PC-3 (cell line): ENCODE measurements at regions not wholly inside any gene's neighbourhood (a gene's known extent, or its start where the extent isn't known, plus 50 kb on each side); places are given as distances from the start of the nearest gene placed in this dataset.
"Not testable (repeated sequence)": the region's sequence is repeated elsewhere in the genome, so short reads cannot be mapped to it uniquely, and the experiment has no call there.

Source experiments
- ATAC-seq: fragments of 200-7000 bp; cut with Tn5 transposase; 2 replicates; pipeline ENCODE4 v1.9.1; 2020; ENCODE audit warnings: mild to moderate bottlenecking, moderate library complexity
- BruUV-seq: library from RNA; stranded (reverse); fragments of 400-500 nt; replicated peaks from 2 replicates; lab custom pipeline; 2021; lab: Mats Ljungman, UMichigan
- CTCF ChIA-PET: fragments of 300-600 bp; sonication (Branson Sonifier 250); formaldehyde crosslinking; loops from one replicate; lab custom pipeline; 2022; ENCODE audit warnings: antibody characterized with exemption; lab: Charles Lee
- POLR2A ChIA-PET: fragments of 300-600 bp; sonication (Branson Sonifier 250); formaldehyde crosslinking; loops from one replicate; lab custom pipeline; 2022; ENCODE audit warnings: antibody characterized with exemption; ENCODE audit not compliant: unreplicated experiment; lab: Charles Lee
- DNase-seq: peaks from one replicate; pipeline ENCODE4 v3.0.0-alpha.2; 2015
- H2AFZ ChIP-seq: fragments of 300-600 bp; sonication (generic); 2 replicates; pipeline ENCODE4 v1.6.0; 2016; ENCODE audit warnings: antibody characterized with exemption, low read length
- H3F3A ChIP-seq: fragments of 300-600 bp; sonication (generic); one replicate; pipeline ENCODE4 v1.6.0; 2017; ENCODE audit warnings: antibody characterized with exemption, low read length, control low read depth, mild to moderate bottlenecking; ENCODE audit not compliant: unreplicated experiment
- H3K27ac ChIP-seq: fragments of 300-600 bp; sonication (generic); 2 replicates; pipeline ENCODE4 v1.5.1; 2016; ENCODE audit warnings: mild to moderate bottlenecking, low read length
- H3K27me3 ChIP-seq: fragments of 300-600 bp; sonication (generic); 2 replicates; pipeline ENCODE4 v1.6.1; 2016; ENCODE audit warnings: low read length, mixed read lengths
- H3K36me3 ChIP-seq: fragments of 300-600 bp; sonication (generic); 2 replicates; pipeline ENCODE4 v1.6.1; 2016; ENCODE audit warnings: low read depth, mixed run types, low read length, mixed read lengths
- H3K4me1 ChIP-seq: fragments of 300-600 bp; sonication (generic); 2 replicates; pipeline ENCODE4 v1.5.1; 2016; ENCODE audit warnings: low read length; ENCODE audit not compliant: insufficient read depth
- H3K4me2 ChIP-seq: fragments of 300-600 bp; sonication (generic); 2 replicates; pipeline ENCODE4 v1.6.0; 2016; ENCODE audit warnings: low read length
- H3K4me3 ChIP-seq: fragments of 300-600 bp; sonication (generic); 2 replicates; pipeline ENCODE4 v1.5.1; 2016; ENCODE audit warnings: mild to moderate bottlenecking, low read length, mixed read lengths
- H3K79me2 ChIP-seq: fragments of 300-600 bp; sonication (generic); 2 replicates; pipeline ENCODE4 v1.6.1; 2017; ENCODE audit warnings: low read length, mixed read lengths
- H3K9ac ChIP-seq: fragments of 300-600 bp; sonication (generic); 2 replicates; pipeline ENCODE4 v1.6.0; 2016; ENCODE audit warnings: mild to moderate bottlenecking, low read length
- H3K9me2 ChIP-seq: fragments of 300-600 bp; sonication (generic); replicated peaks from 2 replicates; pipeline ENCODE4 v1.6.1; 2016; ENCODE audit warnings: mixed run types, low read length, mixed read lengths
- H3K9me3 ChIP-seq: fragments of 300-600 bp; sonication (generic); 2 replicates; pipeline ENCODE4 v1.6.1; 2016; ENCODE audit warnings: low read length, mixed read lengths
- H4K20me1 ChIP-seq: fragments of 300-600 bp; sonication (generic); 2 replicates; pipeline ENCODE4 v1.6.1; 2016; ENCODE audit warnings: low read length, mixed read lengths
- EZH2 ChIP-seq: fragments of 300-600 bp; sonication (generic); IDR thresholded peaks from one replicate; pipeline ENCODE4 v1.6.1; 2017; ENCODE audit warnings: antibody characterized with exemption, mild to moderate bottlenecking, low read length; ENCODE audit not compliant: unreplicated experiment
- intact Hi-C: fragments of 100-400 bp; cut with micrococcal nuclease; formaldehyde crosslinking; loops from 2 replicates; pipeline ENCODE4 v1.9.0; 2023

- H3K27ac ChIP-seq: no peak overlapping the region
- H3K27me3 ChIP-seq: no peaks in the 10 kb centered on the region
- no peak overlapping the region for H3K4me3 ChIP-seq
- DNase-seq: no peak
- H3K36me3 ChIP-seq: no peaks in the 10 kb centered on the region
- ChIA-PET POLR2A (interaction anchor here (0.6 kb wide), 1 partner anchor 1020 kb away, joined by 3 read pairs; no protein-coding TSS in a partner anchor), CTCF (no interaction called here)
- H4K20me1 ChIP-seq: no peaks in the 10 kb centered on the region
- intact Hi-C loops: no loop called here
- H3K4me1 ChIP-seq: no peaks in the 10 kb centered on the region
- TF ChIP-seq EZH2: no peak
- H2AFZ ChIP-seq: no peak overlapping the region
- no peaks in the 10 kb centered on the region for H3F3A ChIP-seq
- no peaks in the 10 kb centered on the region for H3K9me3 ChIP-seq
- no peak overlapping the region for H3K4me2 ChIP-seq
- no peak overlapping the region for H3K9ac ChIP-seq
- H3K9me2 ChIP-seq: no peaks in the 10 kb centered on the region
- H3K79me2 ChIP-seq: no peaks in the 10 kb centered on the region
- ATAC-seq: no peak
- BruUV-seq: no TSS peak
Observed at GRCh38 chr7:32761451-32762205, 129.9 kb downstream of the KBTBD2 start.

- H3K9me2 ChIP-seq, intact Hi-C loops, H3K4me2 ChIP-seq, POLR2A ChIA-PET, ATAC-seq, H4K20me1 ChIP-seq, H3K27ac ChIP-seq, H3K9ac ChIP-seq, BruUV-seq, H3K79me2 ChIP-seq, H3K9me3 ChIP-seq, H2AFZ ChIP-seq, DNase-seq, H3K27me3 ChIP-seq, H3F3A ChIP-seq, CTCF ChIA-PET, H3K4me3 ChIP-seq, H3K4me1 ChIP-seq, H3K36me3 ChIP-seq: not testable (repeated sequence)
Observed at GRCh38 chr7:32760755-32761154, 130.8 kb downstream of the KBTBD2 start.

GRCh38 chr7:32759859-32760258 is 131.7 kb downstream of the KBTBD2 start:
- ATAC-seq, H3K36me3 ChIP-seq, H3K27ac ChIP-seq, H3K4me1 ChIP-seq, H4K20me1 ChIP-seq, H2AFZ ChIP-seq, intact Hi-C loops, CTCF ChIA-PET, BruUV-seq, H3K9me3 ChIP-seq, H3K9ac ChIP-seq, H3K4me3 ChIP-seq, H3K9me2 ChIP-seq, DNase-seq, H3F3A ChIP-seq, H3K4me2 ChIP-seq, H3K79me2 ChIP-seq, POLR2A ChIA-PET, H3K27me3 ChIP-seq: not testable (repeated sequence)

GRCh38 chr7:32753872-32754271 is 137.7 kb downstream of the KBTBD2 start:
- H3K9ac ChIP-seq, H3K27me3 ChIP-seq, intact Hi-C loops, DNase-seq, H3K79me2 ChIP-seq, H3F3A ChIP-seq, BruUV-seq, H3K4me3 ChIP-seq, ATAC-seq, H3K4me2 ChIP-seq, H3K4me1 ChIP-seq, POLR2A ChIA-PET, H3K27ac ChIP-seq, H2AFZ ChIP-seq, CTCF ChIA-PET, H4K20me1 ChIP-seq, H3K9me2 ChIP-seq, H3K36me3 ChIP-seq, H3K9me3 ChIP-seq: not testable (repeated sequence)

GRCh38 chr7:32748337-32748736 is 143.2 kb downstream of the KBTBD2 start:
- not testable (repeated sequence) for BruUV-seq

GRCh38 chr7:32747443-32748148 is 144.0 kb downstream of the KBTBD2 start:
- H3K36me3 ChIP-seq, H3K27ac ChIP-seq, H3F3A ChIP-seq, H2AFZ ChIP-seq, H3K4me2 ChIP-seq, H3K9me2 ChIP-seq, BruUV-seq, POLR2A ChIA-PET, H3K27me3 ChIP-seq, H3K4me1 ChIP-seq, H3K4me3 ChIP-seq, H3K79me2 ChIP-seq, CTCF ChIA-PET, ATAC-seq, DNase-seq, H3K9ac ChIP-seq, intact Hi-C loops, H4K20me1 ChIP-seq, H3K9me3 ChIP-seq: not testable (repeated sequence)

More at GRCh38 chr7:32748337-32748736, 143.2 kb downstream of the KBTBD2 start:
- H3K4me3 ChIP-seq, H3K4me1 ChIP-seq, H3K79me2 ChIP-seq, H2AFZ ChIP-seq, H3K27me3 ChIP-seq, H3F3A ChIP-seq, DNase-seq, H3K27ac ChIP-seq, H3K36me3 ChIP-seq, H3K9me2 ChIP-seq, ATAC-seq, intact Hi-C loops, H3K9ac ChIP-seq, H3K4me2 ChIP-seq, POLR2A ChIA-PET, CTCF ChIA-PET, H4K20me1 ChIP-seq, H3K9me3 ChIP-seq: not testable (repeated sequence)
